ENCODE measurements at regions not wholly inside any gene's neighbourhood (a gene's known extent, or its start where the extent isn't known, plus 50 kb on each side); places are given as distances from the start of the nearest gene placed in this dataset.

- Mint-ChIP-seq H3K36me3 (ENCODE audit: low read depth) (no peaks in the 10 kb centered on the region), H3K27me3 (ENCODE audit: insufficient read depth, low read depth, poor library complexity) (peaks cover 4% of the 10 kb centered on the region)
- TF ChIP-seq EZH2phosphoT487 (IDR thresholded peaks at IDR 0.05; ENCODE audit: unreplicated experiment) (no peak), ZNF462 (CRISPR knock-in tag; IDR thresholded peaks at IDR 0.05) (no peak), STAT1 (IDR thresholded peaks at IDR 0.05; ENCODE audit: unreplicated experiment) (no peak), EZH2 (IDR thresholded peaks at IDR 0.05; ENCODE audit: low read depth, unreplicated experiment) (no peak), CREB1 (CRISPR knock-in tag; IDR thresholded peaks at IDR 0.05; ENCODE audit: low read depth) (no peak), NANOG (IDR thresholded peaks at IDR 0.05; ENCODE audit: borderline replicate concordance) (no peak), ZNF114 (CRISPR knock-in tag; IDR thresholded peaks at IDR 0.05) (no peak), JUNB (IDR thresholded peaks at IDR 0.05; ENCODE audit: unreplicated experiment) (no peak), POLR2AphosphoS5 (IDR thresholded peaks at IDR 0.05; ENCODE audit: low read depth) (no peak), ZNF331 (CRISPR knock-in tag; IDR thresholded peaks at IDR 0.05; ENCODE audit: low read depth) (no peak)
- TF ChIP-seq, protein P1, sequence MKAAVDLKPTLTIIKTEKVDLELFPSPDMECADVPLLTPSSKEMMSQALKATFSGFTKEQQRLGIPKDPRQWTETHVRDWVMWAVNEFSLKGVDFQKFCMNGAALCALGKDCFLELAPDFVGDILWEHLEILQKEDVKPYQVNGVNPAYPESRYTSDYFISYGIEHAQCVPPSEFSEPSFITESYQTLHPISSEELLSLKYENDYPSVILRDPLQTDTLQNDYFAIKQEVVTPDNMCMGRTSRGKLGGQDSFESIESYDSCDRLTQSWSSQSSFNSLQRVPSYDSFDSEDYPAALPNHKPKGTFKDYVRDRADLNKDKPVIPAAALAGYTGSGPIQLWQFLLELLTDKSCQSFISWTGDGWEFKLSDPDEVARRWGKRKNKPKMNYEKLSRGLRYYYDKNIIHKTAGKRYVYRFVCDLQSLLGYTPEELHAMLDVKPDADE (IDR thresholded peaks at IDR 0.05) = no peak
- TF ChIP-seq, protein P2, sequence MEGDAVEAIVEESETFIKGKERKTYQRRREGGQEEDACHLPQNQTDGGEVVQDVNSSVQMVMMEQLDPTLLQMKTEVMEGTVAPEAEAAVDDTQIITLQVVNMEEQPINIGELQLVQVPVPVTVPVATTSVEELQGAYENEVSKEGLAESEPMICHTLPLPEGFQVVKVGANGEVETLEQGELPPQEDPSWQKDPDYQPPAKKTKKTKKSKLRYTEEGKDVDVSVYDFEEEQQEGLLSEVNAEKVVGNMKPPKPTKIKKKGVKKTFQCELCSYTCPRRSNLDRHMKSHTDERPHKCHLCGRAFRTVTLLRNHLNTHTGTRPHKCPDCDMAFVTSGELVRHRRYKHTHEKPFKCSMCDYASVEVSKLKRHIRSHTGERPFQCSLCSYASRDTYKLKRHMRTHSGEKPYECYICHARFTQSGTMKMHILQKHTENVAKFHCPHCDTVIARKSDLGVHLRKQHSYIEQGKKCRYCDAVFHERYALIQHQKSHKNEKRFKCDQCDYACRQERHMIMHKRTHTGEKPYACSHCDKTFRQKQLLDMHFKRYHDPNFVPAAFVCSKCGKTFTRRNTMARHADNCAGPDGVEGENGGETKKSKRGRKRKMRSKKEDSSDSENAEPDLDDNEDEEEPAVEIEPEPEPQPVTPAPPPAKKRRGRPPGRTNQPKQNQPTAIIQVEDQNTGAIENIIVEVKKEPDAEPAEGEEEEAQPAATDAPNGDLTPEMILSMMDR (conservative IDR thresholded peaks at IDR 0.05; ENCODE audit: low read depth in 2 of 2) = no peak
- TF ChIP-seq, protein P3, sequence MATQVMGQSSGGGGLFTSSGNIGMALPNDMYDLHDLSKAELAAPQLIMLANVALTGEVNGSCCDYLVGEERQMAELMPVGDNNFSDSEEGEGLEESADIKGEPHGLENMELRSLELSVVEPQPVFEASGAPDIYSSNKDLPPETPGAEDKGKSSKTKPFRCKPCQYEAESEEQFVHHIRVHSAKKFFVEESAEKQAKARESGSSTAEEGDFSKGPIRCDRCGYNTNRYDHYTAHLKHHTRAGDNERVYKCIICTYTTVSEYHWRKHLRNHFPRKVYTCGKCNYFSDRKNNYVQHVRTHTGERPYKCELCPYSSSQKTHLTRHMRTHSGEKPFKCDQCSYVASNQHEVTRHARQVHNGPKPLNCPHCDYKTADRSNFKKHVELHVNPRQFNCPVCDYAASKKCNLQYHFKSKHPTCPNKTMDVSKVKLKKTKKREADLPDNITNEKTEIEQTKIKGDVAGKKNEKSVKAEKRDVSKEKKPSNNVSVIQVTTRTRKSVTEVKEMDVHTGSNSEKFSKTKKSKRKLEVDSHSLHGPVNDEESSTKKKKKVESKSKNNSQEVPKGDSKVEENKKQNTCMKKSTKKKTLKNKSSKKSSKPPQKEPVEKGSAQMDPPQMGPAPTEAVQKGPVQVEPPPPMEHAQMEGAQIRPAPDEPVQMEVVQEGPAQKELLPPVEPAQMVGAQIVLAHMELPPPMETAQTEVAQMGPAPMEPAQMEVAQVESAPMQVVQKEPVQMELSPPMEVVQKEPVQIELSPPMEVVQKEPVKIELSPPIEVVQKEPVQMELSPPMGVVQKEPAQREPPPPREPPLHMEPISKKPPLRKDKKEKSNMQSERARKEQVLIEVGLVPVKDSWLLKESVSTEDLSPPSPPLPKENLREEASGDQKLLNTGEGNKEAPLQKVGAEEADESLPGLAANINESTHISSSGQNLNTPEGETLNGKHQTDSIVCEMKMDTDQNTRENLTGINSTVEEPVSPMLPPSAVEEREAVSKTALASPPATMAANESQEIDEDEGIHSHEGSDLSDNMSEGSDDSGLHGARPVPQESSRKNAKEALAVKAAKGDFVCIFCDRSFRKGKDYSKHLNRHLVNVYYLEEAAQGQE (IDR thresholded peaks at IDR 0.05; ENCODE audit: unreplicated experiment) = no peak
These were observed 127.4 kb upstream of the TMEM161B start for GRCh38 chr5:88396000-88396535.

More at GRCh38 chr5:88396000-88396535, 127.4 kb upstream of the TMEM161B start:
- Histone ChIP-seq H3K36me3 (ENCODE audit: insufficient read depth) (no peaks in the 10 kb centered on the region), H4K20me1 (replicated peaks; ENCODE audit: insufficient read depth) (no peaks in the 10 kb centered on the region), H3K79me2 (replicated peaks; ENCODE audit: insufficient read depth) (no peaks in the 10 kb centered on the region), H3K27me3 (ENCODE audit: insufficient read depth) (peaks cover 12% of the 10 kb centered on the region; the same call in 1 of the 2 replicates), H3F3A (replicated peaks; ENCODE audit: low read depth) (no peaks in the 10 kb centered on the region), H3K9me2 (ENCODE audit: insufficient read depth) (no peaks in the 10 kb centered on the region), H3K4me1 (ENCODE audit: insufficient read depth) (peaks cover 96% of the 10 kb centered on the region), H3K4me2 (peak overlapping the region; percentile 76), H3K27ac (ENCODE audit: low read depth) (no peak overlapping the region), H2AFZ (no peak overlapping the region), H3K4me3 (no peak overlapping the region; the same call in 1 of the 2 replicates)
- Mint-ChIP-seq H3K4me1 (peaks cover 67% of the 10 kb centered on the region), H3K4me3 (no peak overlapping the region), H3K27ac (no peak overlapping the region), H3K9me3 (no peaks in the 10 kb centered on the region)
- ATAC-seq (no peak), DNase-seq (ENCODE audit: low spot score) (no peak)

Measured in GM23338 (cell line).